HG03565 (cell line): ENCODE measurements at regions not wholly inside any gene's neighbourhood (a gene's known extent, or its start where the extent isn't known, plus 50 kb on each side); places are given as distances from the start of the nearest gene placed in this dataset.

Experiments
- ATAC-seq: cut with Tn5 transposase; IDR thresholded peaks from one replicate; pipeline ENCODE4 v1.9.1; 2021; ENCODE audit warnings: mild to moderate bottlenecking, moderate library complexity; ENCODE audit not compliant: unreplicated experiment

GRCh38 chr2:34373586-34374233, 774.6 kb upstream of the FAM98A start:
- no peak for ATAC-seq

- ATAC-seq = no peak
Measured at GRCh38 chr2:34372967-34373366, 773.9 kb upstream of the FAM98A start.

GRCh38 chr2:34371711-34372110, 772.6 kb upstream of the FAM98A start:
- ATAC-seq = no peak

GRCh38 chr2:34368304-34368703, 769.2 kb upstream of the FAM98A start:
- no peak for ATAC-seq

- ATAC-seq = no peak
Measured at GRCh38 chr2:34365932-34366331, 766.8 kb upstream of the FAM98A start.

- no peak for ATAC-seq
Measured at GRCh38 chr2:34365512-34365911, 766.4 kb upstream of the FAM98A start.

GRCh38 chr2:34353509-34354113, 754.5 kb upstream of the FAM98A start:
- no peak for ATAC-seq

GRCh38 chr2:34349527-34349926, 750.4 kb upstream of the FAM98A start:
- ATAC-seq = no peak

- no peak for ATAC-seq
Measured at GRCh38 chr2:34345030-34345429, 745.9 kb upstream of the FAM98A start.

GRCh38 chr2:34340307-34340706, 741.2 kb upstream of the FAM98A start:
- no peak for ATAC-seq

- no peak for ATAC-seq
Measured at GRCh38 chr2:34337735-34338134, 738.6 kb upstream of the FAM98A start.

GRCh38 chr2:34332813-34333212, 733.7 kb upstream of the FAM98A start:
- no peak for ATAC-seq

GRCh38 chr2:34320056-34320455, 721.0 kb upstream of the FAM98A start:
- ATAC-seq = no peak

- no peak for ATAC-seq
Measured at GRCh38 chr2:34317797-34318196, 718.7 kb upstream of the FAM98A start.

- ATAC-seq = no peak
Measured at GRCh38 chr2:34316788-34317187, 717.7 kb upstream of the FAM98A start.

- ATAC-seq = no peak
Measured at GRCh38 chr2:34311816-34312215, 712.7 kb upstream of the FAM98A start.

GRCh38 chr2:34308140-34308539, 709.0 kb upstream of the FAM98A start:
- ATAC-seq = no peak

- no peak for ATAC-seq
Measured at GRCh38 chr2:34307636-34308035, 708.5 kb upstream of the FAM98A start.

- ATAC-seq = no peak
Measured at GRCh38 chr2:34306745-34307144, 707.6 kb upstream of the FAM98A start.

- no peak for ATAC-seq
Measured at GRCh38 chr2:34305587-34305986, 706.5 kb upstream of the FAM98A start.

- no peak for ATAC-seq
Measured at GRCh38 chr2:34294961-34295360, 695.9 kb upstream of the FAM98A start.

- ATAC-seq = peak; percentile 83
Measured at GRCh38 chr2:34291076-34291475, 692.0 kb upstream of the FAM98A start.

- ATAC-seq = no peak
Measured at GRCh38 chr2:34288016-34288415, 688.9 kb upstream of the FAM98A start.
